ENCODE measurements at regions not wholly inside any gene's neighbourhood (a gene's known extent, or its start where the extent isn't known, plus 50 kb on each side); places are given as distances from the start of the nearest gene placed in this dataset.

- no peak for TF ChIP-seq ZNF335 (CRISPR knock-in tag; IDR thresholded peaks at IDR 0.05)
- ChIA-PET CTCF (ENCODE audit: low intra/inter-chr PET ratio, low total read pairs) (no interaction called here), POLR2A (no interaction called here)
- intact Hi-C loops (cut with micrococcal nuclease; ENCODE audit: unreplicated experiment) (no loop called here), in situ Hi-C loops (cut with HindIII; ENCODE audit: extremely low pct_ligation_motif_present, low pct_unique_long_range_greater_than_20kb) (no loop called here)
- Histone ChIP-seq H3K4me1 (ENCODE audit: insufficient read depth, low read length) (no peaks in the 10 kb centered on the region), H3K4me2 (ENCODE audit: low read depth, low read length) (no peak overlapping the region), H3K4me3 (replicated peaks in 1 of 3; ENCODE audit: insufficient read depth in 1 of 3, low read depth in 2 of 3, low read length in 3 of 3) (no peak overlapping the region), H2AFZ (ENCODE audit: low read length) (no peak overlapping the region), H3K9me3 (ENCODE audit: low read length) (no peaks in the 10 kb centered on the region), H3K79me2 (ENCODE audit: insufficient read depth, low read length) (no peaks in the 10 kb centered on the region), H3K36me3 (replicated peaks in 1 of 2; ENCODE audit: control insufficient read depth in 1 of 2, insufficient read depth in 2 of 2, low read length in 2 of 2) (no peaks in the 10 kb centered on the region), H3K27me3 (ENCODE audit: control insufficient read depth in 1 of 2, insufficient read depth in 2 of 2, low read length in 2 of 2) (no peaks in the 10 kb centered on the region), H3K9ac (ENCODE audit: insufficient read depth, low read depth, low read length) (no peak overlapping the region), H4K20me1 (ENCODE audit: insufficient read depth, low read length) (no peaks in the 10 kb centered on the region), H3K27ac (ENCODE audit: extremely low read length, insufficient read depth, low read length) (no peak overlapping the region)
- 0% methylated on average over 1 of the region's 1 CpG for WGBS (ENCODE audit: low lambda C conversion rate)
- FAIRE-seq, result no peak
- no TSS peak for BruUV-seq (replicated peaks)
- no peak for ATAC-seq
- no peak for DNase-seq (ENCODE audit: low spot score)
Observed at GRCh38 chr11:112661146-112661545, 300.1 kb upstream of the NCAM1 start.

- FAIRE-seq, result no peak
- no peaks in the 10 kb centered on the region for H3K36me3 ChIP-seq (replicated peaks in 1 of 2; ENCODE audit: control insufficient read depth in 1 of 2, insufficient read depth in 2 of 2, low read length in 2 of 2)
- H3K4me3 ChIP-seq (replicated peaks in 1 of 3; ENCODE audit: insufficient read depth in 1 of 3, low read depth in 2 of 3, low read length in 3 of 3), result no peak overlapping the region
- H3K9me3 ChIP-seq (ENCODE audit: low read length), result no peaks in the 10 kb centered on the region
- DNase-seq (ENCODE audit: low spot score), result no peak
- no peak overlapping the region for H3K27ac ChIP-seq (ENCODE audit: extremely low read length, insufficient read depth, low read length)
- no peak for ATAC-seq
- no peak overlapping the region for H2AFZ ChIP-seq (ENCODE audit: low read length)
- intact Hi-C loops (cut with micrococcal nuclease; ENCODE audit: unreplicated experiment), result no loop called here
- in situ Hi-C loops (cut with HindIII; ENCODE audit: extremely low pct_ligation_motif_present, low pct_unique_long_range_greater_than_20kb), result no loop called here
- H4K20me1 ChIP-seq (ENCODE audit: insufficient read depth, low read length), result no peaks in the 10 kb centered on the region
- H3K4me1 ChIP-seq (ENCODE audit: insufficient read depth, low read length), result no peaks in the 10 kb centered on the region
- ChIA-PET POLR2A (no interaction called here), CTCF (ENCODE audit: low intra/inter-chr PET ratio, low total read pairs) (no interaction called here)
- BruUV-seq (replicated peaks), result no TSS peak
- no peaks in the 10 kb centered on the region for H3K27me3 ChIP-seq (ENCODE audit: control insufficient read depth in 1 of 2, insufficient read depth in 2 of 2, low read length in 2 of 2)
- TF ChIP-seq ZFP37 (CRISPR knock-in tag; IDR thresholded peaks at IDR 0.05; ENCODE audit: borderline replicate concordance) (no peak), SIX4 (CRISPR knock-in tag; IDR thresholded peaks at IDR 0.05) (no peak), BHLHE40 (IDR thresholded peaks at IDR 0.05; ENCODE audit: low read length) (no peak), PBX3 (CRISPR knock-in tag; IDR thresholded peaks at IDR 0.05; ENCODE audit: borderline replicate concordance) (no peak), ZEB1 (IDR thresholded peaks at IDR 0.05; ENCODE audit: insufficient replicate concordance, low read depth) (no peak), SRSF1 (optimal IDR thresholded peaks at IDR 0.05; ENCODE audit: low read depth, low read length) (no peak), PBX2 (CRISPR knock-in tag; IDR thresholded peaks at IDR 0.05) (no peak), ZNF746 (CRISPR knock-in tag; IDR thresholded peaks at IDR 0.05) (no peak), MTERF4 (CRISPR knock-in tag; IDR thresholded peaks at IDR 0.05) (no peak), ZNF770 (CRISPR knock-in tag; IDR thresholded peaks at IDR 0.05) (no peak)
- no peaks in the 10 kb centered on the region for H3K79me2 ChIP-seq (ENCODE audit: insufficient read depth, low read length)
- H3K4me2 ChIP-seq (ENCODE audit: low read depth, low read length), result no peak overlapping the region
- WGBS (ENCODE audit: low lambda C conversion rate), result 3% methylated on average over 4 of the region's 4 CpGs
- H3K9ac ChIP-seq (ENCODE audit: insufficient read depth, low read depth, low read length), result no peak overlapping the region
Observed at GRCh38 chr11:112661571-112661970, 299.6 kb upstream of the NCAM1 start.

Measured in HepG2 (cell line).